ENCODE measurements at regions not wholly inside any gene's neighbourhood (a gene's known extent, or its start where the extent isn't known, plus 50 kb on each side); places are given as distances from the start of the nearest gene placed in this dataset.

DNA sequence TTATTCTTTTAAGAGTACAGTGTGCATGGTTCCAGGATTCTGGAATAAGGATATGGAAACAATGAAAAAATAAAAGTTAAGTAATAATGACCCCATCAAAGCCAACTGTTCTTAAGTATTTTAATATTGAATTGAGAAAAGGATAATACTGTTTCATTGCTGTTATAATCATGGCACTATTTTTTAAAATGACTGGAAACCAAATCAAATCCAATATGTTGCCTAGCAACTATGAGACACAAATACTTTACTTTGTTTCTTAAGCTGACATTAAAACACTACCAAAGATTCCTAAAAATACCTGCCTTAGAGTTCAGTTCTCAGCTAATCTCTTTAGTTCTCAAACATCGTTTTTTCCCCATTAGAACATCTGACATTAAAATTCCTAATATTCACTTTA lies 66.4 kb upstream of the OTOGL start:
- peak; percentile 38 for DNase-seq (ENCODE audit: low read depth)
- TF ChIP-seq, protein P1, sequence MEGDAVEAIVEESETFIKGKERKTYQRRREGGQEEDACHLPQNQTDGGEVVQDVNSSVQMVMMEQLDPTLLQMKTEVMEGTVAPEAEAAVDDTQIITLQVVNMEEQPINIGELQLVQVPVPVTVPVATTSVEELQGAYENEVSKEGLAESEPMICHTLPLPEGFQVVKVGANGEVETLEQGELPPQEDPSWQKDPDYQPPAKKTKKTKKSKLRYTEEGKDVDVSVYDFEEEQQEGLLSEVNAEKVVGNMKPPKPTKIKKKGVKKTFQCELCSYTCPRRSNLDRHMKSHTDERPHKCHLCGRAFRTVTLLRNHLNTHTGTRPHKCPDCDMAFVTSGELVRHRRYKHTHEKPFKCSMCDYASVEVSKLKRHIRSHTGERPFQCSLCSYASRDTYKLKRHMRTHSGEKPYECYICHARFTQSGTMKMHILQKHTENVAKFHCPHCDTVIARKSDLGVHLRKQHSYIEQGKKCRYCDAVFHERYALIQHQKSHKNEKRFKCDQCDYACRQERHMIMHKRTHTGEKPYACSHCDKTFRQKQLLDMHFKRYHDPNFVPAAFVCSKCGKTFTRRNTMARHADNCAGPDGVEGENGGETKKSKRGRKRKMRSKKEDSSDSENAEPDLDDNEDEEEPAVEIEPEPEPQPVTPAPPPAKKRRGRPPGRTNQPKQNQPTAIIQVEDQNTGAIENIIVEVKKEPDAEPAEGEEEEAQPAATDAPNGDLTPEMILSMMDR (conservative IDR thresholded peaks at IDR 0.05; ENCODE audit: low read depth, low read length): no peak
- H3K4me3 ChIP-seq (ENCODE audit: low read length): no peak overlapping the region

DNA sequence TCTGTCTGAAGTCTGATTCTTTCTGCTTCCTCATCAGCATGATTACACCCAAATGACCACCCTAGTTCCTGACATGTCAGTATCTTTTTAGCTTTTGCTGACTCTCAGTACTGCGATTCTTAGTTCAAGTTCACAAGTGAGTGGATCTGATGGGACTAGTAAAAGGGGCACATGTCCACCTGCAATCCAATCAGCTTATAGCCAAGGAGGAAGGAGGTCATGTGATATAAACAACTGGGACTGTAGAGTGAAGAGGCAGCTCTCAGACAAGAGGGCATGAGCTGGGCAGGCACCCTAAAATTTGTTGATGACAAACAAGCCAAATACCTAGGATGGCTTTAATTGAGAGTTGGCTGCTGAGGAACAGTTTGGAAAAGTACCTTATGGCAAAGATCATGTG lies 68.1 kb upstream of the OTOGL start:
- TF ChIP-seq, protein P1 (conservative IDR thresholded peaks at IDR 0.05; ENCODE audit: low read depth, low read length): no peak
- H3K4me3 ChIP-seq (ENCODE audit: low read length): no peak overlapping the region
- no peak for DNase-seq (ENCODE audit: low read depth)

DNA sequence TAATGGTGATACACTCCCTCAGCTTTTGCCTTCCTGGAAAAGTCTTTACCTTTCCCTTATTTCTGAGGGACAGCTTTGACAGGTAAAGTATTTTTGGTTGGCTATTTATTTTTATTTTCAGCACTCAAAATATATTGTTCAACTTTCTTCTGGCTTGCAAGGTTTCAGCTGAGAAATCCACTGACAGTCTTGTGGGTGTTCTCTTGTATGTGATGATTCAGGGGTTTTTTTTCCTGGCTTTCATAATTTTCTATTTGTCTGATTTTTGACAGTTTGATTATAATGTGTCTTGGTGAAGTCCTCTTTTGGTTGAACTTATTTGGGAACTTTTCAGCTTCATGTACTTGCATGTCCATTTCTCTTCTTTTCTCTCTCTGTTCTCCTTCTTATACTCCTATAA lies 73.7 kb upstream of the OTOGL start:
- TF ChIP-seq, protein P1 (conservative IDR thresholded peaks at IDR 0.05; ENCODE audit: low read depth, low read length): no peak
- no peak for DNase-seq (ENCODE audit: low read depth)
- H3K4me3 ChIP-seq (ENCODE audit: low read length): no peak overlapping the region

DNA sequence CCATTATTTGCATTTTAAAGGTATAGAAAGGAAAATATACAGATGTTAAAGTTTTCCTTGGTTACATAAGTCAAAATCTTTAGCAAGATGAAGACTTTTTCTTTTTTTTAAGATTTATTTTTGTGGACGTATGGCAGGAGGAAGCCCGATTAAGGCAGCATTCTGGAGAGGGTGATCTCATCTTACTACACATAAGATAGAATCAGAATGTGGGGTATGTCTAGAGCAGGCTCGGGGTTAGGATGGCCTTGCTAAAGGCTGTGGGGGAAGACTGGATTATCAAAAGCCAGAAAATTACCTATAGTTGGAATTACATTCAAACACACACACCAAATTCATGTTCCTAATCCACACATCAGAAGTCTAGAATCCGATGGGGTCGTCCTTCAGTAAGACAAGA lies 79.6 kb upstream of the OTOGL start:
- no peak overlapping the region for H3K4me3 ChIP-seq (ENCODE audit: low read length)
- DNase-seq (ENCODE audit: low read depth): no peak
- TF ChIP-seq, protein P1 (conservative IDR thresholded peaks at IDR 0.05; ENCODE audit: low read depth, low read length): no peak

DNA sequence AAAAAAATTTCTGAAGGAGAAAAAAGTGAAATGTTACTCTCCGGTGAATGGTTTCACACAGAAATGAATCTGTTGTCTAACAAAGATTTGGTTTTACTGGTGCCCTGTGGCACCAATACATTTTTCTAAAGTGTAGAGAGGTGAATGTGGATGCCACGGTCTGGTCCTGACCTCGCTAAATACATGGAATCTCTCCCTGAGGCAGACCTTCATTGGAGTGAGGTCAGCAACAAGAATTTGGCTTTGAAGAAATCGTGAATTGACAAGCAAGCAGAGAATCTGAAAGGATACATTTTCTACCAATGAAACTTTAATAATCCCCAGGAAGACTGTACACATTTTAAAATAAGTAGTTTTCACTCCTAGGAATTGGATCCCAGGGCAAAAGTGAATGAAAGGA lies 81.2 kb upstream of the OTOGL start:
- DNase-seq (ENCODE audit: low read depth): no peak
- H3K4me3 ChIP-seq (ENCODE audit: low read length): no peak overlapping the region
- TF ChIP-seq, protein P1 (conservative IDR thresholded peaks at IDR 0.05; ENCODE audit: low read depth, low read length): no peak

DNA sequence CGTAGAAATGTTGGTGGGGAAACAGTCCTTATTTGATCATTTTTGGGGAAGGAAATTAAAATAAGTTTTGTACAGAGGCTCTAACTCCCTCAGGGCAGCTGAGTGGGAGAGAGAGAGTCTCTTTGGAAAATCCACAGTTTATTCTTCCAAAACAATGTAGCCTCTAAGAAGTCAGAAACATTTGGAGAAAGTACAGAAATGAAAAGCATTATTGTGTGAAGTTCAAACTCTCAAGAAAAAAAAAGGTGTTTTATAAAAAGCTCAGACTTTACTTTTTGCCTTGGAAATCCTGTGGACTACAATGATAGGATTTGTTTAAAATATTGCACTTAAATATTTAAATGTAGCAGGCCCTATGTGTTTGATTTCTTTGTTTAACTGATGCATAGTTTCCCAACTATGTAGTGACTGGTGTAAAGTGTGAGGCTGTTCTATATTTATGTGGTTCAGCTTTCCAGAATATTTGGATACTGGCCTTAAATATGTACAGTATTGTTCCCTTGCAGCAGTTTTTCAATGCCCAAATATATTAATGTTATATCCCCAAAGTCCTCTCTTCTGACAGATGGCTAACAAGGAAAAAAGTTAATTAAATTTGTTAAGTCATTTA lies 82.0 kb upstream of the OTOGL start:
- H3K4me3 ChIP-seq (ENCODE audit: low read length): no peak overlapping the region
- DNase-seq (ENCODE audit: low read depth): no peak
- TF ChIP-seq, protein P1 (conservative IDR thresholded peaks at IDR 0.05; ENCODE audit: low read depth, low read length): no peak

DNA sequence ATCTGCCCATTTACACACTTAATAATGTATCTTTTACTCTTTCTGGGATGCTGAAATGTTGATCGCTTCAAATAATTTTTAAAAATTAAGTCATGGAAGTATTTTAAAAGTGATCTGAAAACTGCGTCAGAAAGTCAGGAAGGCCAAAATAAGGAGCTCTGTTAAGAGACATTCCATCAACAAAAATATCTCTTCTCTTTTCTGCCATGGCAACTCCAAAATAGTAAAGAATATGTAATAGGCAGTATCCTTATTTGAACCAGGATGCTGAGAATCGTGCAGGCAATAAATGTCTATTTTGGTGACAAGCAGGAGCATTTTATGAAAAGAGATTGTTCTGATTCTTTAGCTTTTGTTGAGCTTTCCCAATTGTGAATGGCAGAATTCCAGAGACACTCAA lies 81.8 kb upstream of the PPP1R12A start:
- TF ChIP-seq, protein P1 (conservative IDR thresholded peaks at IDR 0.05; ENCODE audit: low read depth, low read length): no peak
- no peak for DNase-seq (ENCODE audit: low read depth)
- H3K4me3 ChIP-seq (ENCODE audit: low read length): no peak overlapping the region
